ENCODE measurements at regions not wholly inside any gene's neighbourhood (a gene's known extent, or its start where the extent isn't known, plus 50 kb on each side); places are given as distances from the start of the nearest gene placed in this dataset.

GRCh38 chr1:39104158-39105060, 78.3 kb downstream of the NDUFS5 start:
- TF ChIP-seq EZH2 (IDR thresholded peaks at IDR 0.05; ENCODE audit: low read length) (no peak), CTCF (optimal IDR thresholded peaks at IDR 0.05 in 1 of 3, IDR thresholded peaks at IDR 0.05 in 1 of 3, conservative IDR thresholded peaks at IDR 0.05 in 1 of 3; ENCODE audit: extremely low read depth in 1 of 3, insufficient read depth in 2 of 3, low read length in 3 of 3) (no peak)
- peaks cover 45% of the 10 kb centered on the region for H3K4me1 ChIP-seq (ENCODE audit: control insufficient read depth, extremely low read depth, insufficient read depth, low read length)
- H3K4me3 ChIP-seq (ENCODE audit: control insufficient read depth in 2 of 3, extremely low read depth in 1 of 3, insufficient read depth in 2 of 3, low read depth in 1 of 3, low read length in 3 of 3), result peak overlapping the region; percentile 82 to 94 (median 82)
- H3K27me3 ChIP-seq (ENCODE audit: control insufficient read depth, extremely low read depth, insufficient read depth, low read length), result no peaks in the 10 kb centered on the region
- H3K9ac ChIP-seq (ENCODE audit: control insufficient read depth, extremely low read depth, insufficient read depth, low read length), result peak overlapping the region; percentile 99
- H3K9me1 ChIP-seq (ENCODE audit: control insufficient read depth, extremely low read depth, insufficient read depth, low read length), result no peaks in the 10 kb centered on the region
- FAIRE-seq (no peak), DNase-seq (ENCODE audit: low read depth, low spot score) (no peak)
- H3K36me3 ChIP-seq (ENCODE audit: control insufficient read depth in 2 of 2, extremely low read depth in 1 of 2, insufficient read depth in 2 of 2, low read length in 2 of 2), result peaks cover 0 to 2% of the 10 kb centered on the region in 2 experiments
- peak overlapping the region; percentile 37 for H2AFZ ChIP-seq (ENCODE audit: control insufficient read depth, low read length)
- peaks cover 2% of the 10 kb centered on the region for H4K20me1 ChIP-seq (ENCODE audit: control insufficient read depth, extremely low read depth, insufficient read depth, low read length)
- no peaks in the 10 kb centered on the region for H3K9me3 ChIP-seq (ENCODE audit: control insufficient read depth, low read depth, low read length)
- peaks cover 53% of the 10 kb centered on the region for H3K79me2 ChIP-seq (ENCODE audit: control insufficient read depth, insufficient read depth, low read length)
- H3K4me2 ChIP-seq (ENCODE audit: control insufficient read depth, extremely low read depth, insufficient read depth, low read depth, low read length), result peak overlapping the region; percentile 73
- dilution Hi-C loops (cut with MboI; ENCODE audit: extremely low pct_ligation_motif_present, low sequenced_read_pairs), result no loop called here
- H3K27ac ChIP-seq (ENCODE audit: control insufficient read depth, insufficient read depth, low read length), result peak overlapping the region; percentile 100

GRCh38 chr1:39105061-39105840, 79.1 kb downstream of the NDUFS5 start:
- Histone ChIP-seq H3K27me3 (ENCODE audit: control insufficient read depth, extremely low read depth, insufficient read depth, low read length) (no peaks in the 10 kb centered on the region), H3K4me2 (ENCODE audit: control insufficient read depth, extremely low read depth, insufficient read depth, low read depth, low read length) (peak overlapping the region; percentile 89), H3K36me3 (ENCODE audit: control insufficient read depth in 2 of 2, extremely low read depth in 1 of 2, insufficient read depth in 2 of 2, low read length in 2 of 2) (peaks cover 0 to 2% of the 10 kb centered on the region in 2 experiments), H3K27ac (ENCODE audit: control insufficient read depth, insufficient read depth, low read length) (peak overlapping the region; percentile 100), H3K4me3 (ENCODE audit: control insufficient read depth in 2 of 3, extremely low read depth in 1 of 3, insufficient read depth in 2 of 3, low read depth in 1 of 3, low read length in 3 of 3) (peak overlapping the region; percentile 82 to 97 (median 94)), H2AFZ (ENCODE audit: control insufficient read depth, low read length) (no peak overlapping the region), H3K4me1 (ENCODE audit: control insufficient read depth, extremely low read depth, insufficient read depth, low read length) (peaks cover 53% of the 10 kb centered on the region), H3K79me2 (ENCODE audit: control insufficient read depth, insufficient read depth, low read length) (peaks cover 60% of the 10 kb centered on the region), H3K9me3 (ENCODE audit: control insufficient read depth, low read depth, low read length) (no peaks in the 10 kb centered on the region), H3K9ac (ENCODE audit: control insufficient read depth, extremely low read depth, insufficient read depth, low read length) (peak overlapping the region; percentile 99), H4K20me1 (ENCODE audit: control insufficient read depth, extremely low read depth, insufficient read depth, low read length) (peaks cover 2% of the 10 kb centered on the region), H3K9me1 (ENCODE audit: control insufficient read depth, extremely low read depth, insufficient read depth, low read length) (no peaks in the 10 kb centered on the region)
- no peak for FAIRE-seq
- dilution Hi-C loops (cut with MboI; ENCODE audit: extremely low pct_ligation_motif_present, low sequenced_read_pairs), result no loop called here
- TF ChIP-seq CTCF (optimal IDR thresholded peaks at IDR 0.05 in 1 of 3, IDR thresholded peaks at IDR 0.05 in 1 of 3, conservative IDR thresholded peaks at IDR 0.05 in 1 of 3; ENCODE audit: extremely low read depth in 1 of 3, insufficient read depth in 2 of 3, low read length in 3 of 3) (no peak), EZH2 (IDR thresholded peaks at IDR 0.05; ENCODE audit: low read length) (no peak)
- no peak for DNase-seq (ENCODE audit: low read depth, low spot score)
